SU-DHL-6 (cell line): ENCODE measurements at regions not wholly inside any gene's neighbourhood (a gene's known extent, or its start where the extent isn't known, plus 50 kb on each side); places are given as distances from the start of the nearest gene placed in this dataset.

ENCODE experiments used
- H2AFZ ChIP-seq: fragments of 200-600 bp; sonication (generic); 2 replicates; pipeline ENCODE4 v1.6.1; 2014; ENCODE audit warnings: low read depth, mild to moderate bottlenecking, moderate library complexity, mixed read lengths, antibody characterized with exemption, low read length; ENCODE audit not compliant: severe bottlenecking
- H3F3A ChIP-seq: fragments of 200-600 bp; shearing (Covaris generic); 2 replicates; pipeline ENCODE4 v1.6.0; 2016; ENCODE audit warnings: antibody characterized with exemption, mild to moderate bottlenecking; ENCODE audit not compliant: insufficient read depth
- H3K27ac ChIP-seq: fragments of 200-600 bp; sonication (generic); 2 replicates; pipeline ENCODE4 v1.5.1; 2016; ENCODE audit warnings: low read depth, mild to moderate bottlenecking, low read length, moderate library complexity, mixed read lengths
- H3K27me3 ChIP-seq: fragments of 200-600 bp; sonication (generic), shearing (Covaris generic); 2 replicates; pipeline ENCODE4 v1.6.0; 2014; ENCODE audit warnings: mild to moderate bottlenecking, low read length
- H3K36me3 ChIP-seq: fragments of 200-600 bp; sonication (generic); 2 replicates; pipeline ENCODE4 v1.6.1; 2014; ENCODE audit warnings: mild to moderate bottlenecking, low read length, mixed read lengths
- H3K4me2 ChIP-seq: fragments of 300-600, 200-600 bp; shearing (Covaris generic), sonication (generic); 2 replicates; pipeline ENCODE4 v1.6.0; 2014; ENCODE audit warnings: low read length, low read depth, mild to moderate bottlenecking; ENCODE audit not compliant: poor library complexity, severe bottlenecking
- H3K4me3 ChIP-seq: fragments of 200-600 bp; sonication (generic); 2 replicates; pipeline ENCODE4 v1.5.1; 2014; ENCODE audit warnings: antibody characterized with exemption, low read length, mild to moderate bottlenecking, mixed read lengths; ENCODE audit not compliant: insufficient read depth, poor library complexity, severe bottlenecking
- H3K79me2 ChIP-seq: fragments of 200-600 bp; sonication (generic); 2 replicates; pipeline ENCODE4 v1.6.1; 2014; ENCODE audit warnings: mild to moderate bottlenecking, low read length, moderate library complexity; ENCODE audit not compliant: insufficient read depth
- H3K9ac ChIP-seq: fragments of 200-600 bp; sonication (generic); 2 replicates; pipeline ENCODE4 v1.7.0; 2014; ENCODE audit warnings: mild to moderate bottlenecking, low read length
- H3K9me2 ChIP-seq: fragments of 200-600 bp; sonication (generic); replicated peaks from 2 replicates; pipeline ENCODE4 v1.6.1; 2014; ENCODE audit warnings: low read length; ENCODE audit not compliant: insufficient read depth
- H3K9me3 ChIP-seq: fragments of 200-600 bp; sonication (generic); 2 replicates; pipeline ENCODE4 v1.6.1; 2014; ENCODE audit warnings: low read length, mixed read lengths; ENCODE audit not compliant: insufficient read depth
- H4K20me1 ChIP-seq: fragments of 200-600 bp; sonication (generic); 2 replicates; pipeline ENCODE4 v1.6.1; 2014; ENCODE audit warnings: low read depth, mild to moderate bottlenecking, antibody characterized with exemption, low read length, moderate library complexity, mixed read lengths
- EZH2phosphoT487 ChIP-seq: fragments of 200-600 bp; sonication (generic), shearing (Covaris generic); conservative IDR thresholded peaks from 2 replicates; pipeline ENCODE4 v1.6.1; 2018; ENCODE audit warnings: mild to moderate bottlenecking, antibody characterized with exemption, low read length, moderate library complexity, mixed read lengths
- TF ChIP-seq, protein P1 (sequence below): fragments of 200-600 bp; sonication (generic); IDR thresholded peaks from one replicate; pipeline ENCODE4 v1.5.1; 2017; ENCODE audit warnings: antibody characterized with exemption, mild to moderate bottlenecking, low read length, moderate library complexity; ENCODE audit not compliant: insufficient read depth, poor library complexity, severe bottlenecking

GRCh38 chr2:239695728-239696240 is 295.0 kb upstream of the HDAC4 start:
- Histone ChIP-seq H3F3A (no peaks in the 10 kb centered on the region), H3K9me3 (no peaks in the 10 kb centered on the region), H3K36me3 (no peaks in the 10 kb centered on the region), H4K20me1 (no peaks in the 10 kb centered on the region), H3K79me2 (no peaks in the 10 kb centered on the region), H3K9ac (no peak overlapping the region), H3K4me3 (no peak overlapping the region), H3K4me2 (no peak overlapping the region), H3K27me3 (no peaks in the 10 kb centered on the region), H2AFZ (no peak overlapping the region), H3K27ac (no peak overlapping the region), H3K9me2 (no peaks in the 10 kb centered on the region)
- no peak for TF ChIP-seq EZH2phosphoT487
- TF ChIP-seq, protein P1, sequence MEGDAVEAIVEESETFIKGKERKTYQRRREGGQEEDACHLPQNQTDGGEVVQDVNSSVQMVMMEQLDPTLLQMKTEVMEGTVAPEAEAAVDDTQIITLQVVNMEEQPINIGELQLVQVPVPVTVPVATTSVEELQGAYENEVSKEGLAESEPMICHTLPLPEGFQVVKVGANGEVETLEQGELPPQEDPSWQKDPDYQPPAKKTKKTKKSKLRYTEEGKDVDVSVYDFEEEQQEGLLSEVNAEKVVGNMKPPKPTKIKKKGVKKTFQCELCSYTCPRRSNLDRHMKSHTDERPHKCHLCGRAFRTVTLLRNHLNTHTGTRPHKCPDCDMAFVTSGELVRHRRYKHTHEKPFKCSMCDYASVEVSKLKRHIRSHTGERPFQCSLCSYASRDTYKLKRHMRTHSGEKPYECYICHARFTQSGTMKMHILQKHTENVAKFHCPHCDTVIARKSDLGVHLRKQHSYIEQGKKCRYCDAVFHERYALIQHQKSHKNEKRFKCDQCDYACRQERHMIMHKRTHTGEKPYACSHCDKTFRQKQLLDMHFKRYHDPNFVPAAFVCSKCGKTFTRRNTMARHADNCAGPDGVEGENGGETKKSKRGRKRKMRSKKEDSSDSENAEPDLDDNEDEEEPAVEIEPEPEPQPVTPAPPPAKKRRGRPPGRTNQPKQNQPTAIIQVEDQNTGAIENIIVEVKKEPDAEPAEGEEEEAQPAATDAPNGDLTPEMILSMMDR = no peak

DNA sequence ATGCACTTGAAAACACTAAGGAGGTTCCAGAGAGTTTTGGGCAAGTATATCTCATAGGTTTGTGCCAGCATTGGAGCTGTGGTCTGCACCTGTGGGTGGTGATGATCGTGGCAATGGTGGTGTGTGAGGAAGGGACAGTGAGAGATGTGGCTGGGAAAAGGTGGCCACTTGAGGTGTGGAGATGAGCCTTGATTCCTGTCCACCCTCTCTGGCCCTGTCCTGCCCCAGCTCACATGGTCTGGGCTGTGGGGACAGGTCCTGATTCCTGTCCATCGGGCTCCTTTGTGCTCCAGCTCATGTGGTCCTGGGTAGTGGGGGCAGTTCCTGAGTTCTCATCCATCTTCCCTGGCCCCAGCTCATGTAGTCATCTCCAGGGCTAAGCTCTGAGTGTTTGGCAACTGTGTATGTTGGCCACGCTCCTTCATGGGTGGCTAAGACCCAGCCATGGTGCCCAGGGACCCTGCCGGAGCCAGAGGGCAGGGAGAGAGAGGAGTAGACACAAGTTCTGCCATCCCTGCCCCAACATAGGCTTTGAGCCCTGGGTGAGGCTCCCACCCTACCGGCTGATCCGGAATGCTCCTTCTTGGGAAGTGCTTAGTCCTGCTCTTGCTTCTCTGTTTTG is 294.4 kb upstream of the HDAC4 start:
- H3K27ac ChIP-seq = no peak overlapping the region
- no peaks in the 10 kb centered on the region for H3F3A ChIP-seq
- no peaks in the 10 kb centered on the region for H3K79me2 ChIP-seq
- no peaks in the 10 kb centered on the region for H3K27me3 ChIP-seq
- no peak overlapping the region for H3K9ac ChIP-seq
- H3K9me3 ChIP-seq = no peaks in the 10 kb centered on the region
- H2AFZ ChIP-seq = no peak overlapping the region
- H3K9me2 ChIP-seq = no peaks in the 10 kb centered on the region
- H3K4me3 ChIP-seq = no peak overlapping the region
- no peaks in the 10 kb centered on the region for H3K36me3 ChIP-seq
- TF ChIP-seq, protein P1 = no peak
- no peak for TF ChIP-seq EZH2phosphoT487
- no peak overlapping the region for H3K4me2 ChIP-seq
- no peaks in the 10 kb centered on the region for H4K20me1 ChIP-seq

- Histone ChIP-seq H3K9ac (no peak overlapping the region), H2AFZ (no peak overlapping the region), H3F3A (no peaks in the 10 kb centered on the region), H3K9me3 (no peaks in the 10 kb centered on the region), H3K4me3 (no peak overlapping the region), H3K27me3 (no peaks in the 10 kb centered on the region), H3K4me2 (no peak overlapping the region), H3K36me3 (no peaks in the 10 kb centered on the region), H3K27ac (no peak overlapping the region), H4K20me1 (no peaks in the 10 kb centered on the region), H3K79me2 (no peaks in the 10 kb centered on the region), H3K9me2 (no peaks in the 10 kb centered on the region)
- no peak for TF ChIP-seq EZH2phosphoT487
- TF ChIP-seq, protein P1 = no peak
Measured at GRCh38 chr2:239694487-239694886, 293.7 kb upstream of the HDAC4 start.
